ENCODE measurements at regions not wholly inside any gene's neighbourhood (a gene's known extent, or its start where the extent isn't known, plus 50 kb on each side); places are given as distances from the start of the nearest gene placed in this dataset.
"Not testable (repeated sequence)": the region's sequence is repeated elsewhere in the genome, so short reads cannot be mapped to it uniquely, and the experiment has no call there.

DNA sequence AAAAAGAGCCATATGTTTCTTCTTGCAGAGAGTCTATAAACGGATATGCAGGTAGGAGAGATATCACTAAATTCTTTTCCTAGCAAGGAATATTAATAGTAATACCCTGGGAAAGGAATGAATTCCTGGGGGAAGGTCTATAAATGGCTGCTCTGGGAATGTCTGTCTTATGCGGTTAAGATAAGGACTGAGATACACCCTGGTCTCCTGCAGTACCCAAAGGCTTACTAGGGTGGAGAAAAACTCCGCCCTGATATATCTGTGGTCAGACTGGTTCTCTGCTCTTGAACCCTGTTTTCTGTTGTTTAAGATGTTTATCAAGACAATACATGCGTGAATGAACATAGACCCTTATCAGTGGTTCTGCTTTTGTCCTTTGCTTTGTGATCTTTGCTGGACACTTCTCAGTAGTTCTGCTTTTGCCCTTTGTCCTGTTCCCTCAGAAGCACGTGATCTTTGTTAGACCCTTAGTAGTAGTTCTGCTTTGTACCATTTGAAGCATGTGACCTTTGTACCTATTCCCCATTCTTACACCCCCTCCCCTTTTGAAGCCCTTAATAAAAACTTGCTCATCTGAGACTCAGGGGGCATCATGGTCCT lies 173.1 kb upstream of the CCZ1B start:
- TF ChIP-seq, protein P1, sequence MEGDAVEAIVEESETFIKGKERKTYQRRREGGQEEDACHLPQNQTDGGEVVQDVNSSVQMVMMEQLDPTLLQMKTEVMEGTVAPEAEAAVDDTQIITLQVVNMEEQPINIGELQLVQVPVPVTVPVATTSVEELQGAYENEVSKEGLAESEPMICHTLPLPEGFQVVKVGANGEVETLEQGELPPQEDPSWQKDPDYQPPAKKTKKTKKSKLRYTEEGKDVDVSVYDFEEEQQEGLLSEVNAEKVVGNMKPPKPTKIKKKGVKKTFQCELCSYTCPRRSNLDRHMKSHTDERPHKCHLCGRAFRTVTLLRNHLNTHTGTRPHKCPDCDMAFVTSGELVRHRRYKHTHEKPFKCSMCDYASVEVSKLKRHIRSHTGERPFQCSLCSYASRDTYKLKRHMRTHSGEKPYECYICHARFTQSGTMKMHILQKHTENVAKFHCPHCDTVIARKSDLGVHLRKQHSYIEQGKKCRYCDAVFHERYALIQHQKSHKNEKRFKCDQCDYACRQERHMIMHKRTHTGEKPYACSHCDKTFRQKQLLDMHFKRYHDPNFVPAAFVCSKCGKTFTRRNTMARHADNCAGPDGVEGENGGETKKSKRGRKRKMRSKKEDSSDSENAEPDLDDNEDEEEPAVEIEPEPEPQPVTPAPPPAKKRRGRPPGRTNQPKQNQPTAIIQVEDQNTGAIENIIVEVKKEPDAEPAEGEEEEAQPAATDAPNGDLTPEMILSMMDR (IDR thresholded peaks at IDR 0.05; ENCODE audit: low read depth, low read length), result not testable (repeated sequence)
- TF ChIP-seq EZH2phosphoT487 (IDR thresholded peaks at IDR 0.05; ENCODE audit: low read depth), result not testable (repeated sequence)

All from OCI-LY3 (cell line).